Left ventricle myocardium inferior (tissue), 1 donor: ENCODE measurements at regions not wholly inside any gene's neighbourhood (a gene's known extent, or its start where the extent isn't known, plus 50 kb on each side); places are given as distances from the start of the nearest gene placed in this dataset.

Experiments
- DNase-seq: peaks from one replicate; pipeline ENCODE4 v3.0.0-alpha.2; 2020
- H3K27ac ChIP-seq: fragments of 200-600 bp; replicated peaks from 2 replicates; pipeline ENCODE4 v1.8.0; 2021
- H3K27me3 ChIP-seq: fragments of 200-600 bp; 2 replicates; pipeline ENCODE4 v1.8.0; 2021; ENCODE audit warnings: low read depth
- H3K36me3 ChIP-seq: fragments of 200-600 bp; 2 replicates; pipeline ENCODE4 v1.8.0; 2021
- H3K4me1 ChIP-seq: fragments of 200-600 bp; 2 replicates; pipeline ENCODE4 v1.8.0; 2021
- H3K4me3 ChIP-seq: fragments of 200-600 bp; 2 replicates; pipeline ENCODE4 v1.8.0; 2021; ENCODE audit warnings: mild to moderate bottlenecking, moderate library complexity
- H3K9me3 ChIP-seq: fragments of 200-600 bp; replicated peaks from 2 replicates; pipeline ENCODE4 v1.8.0; 2021
- CTCF ChIP-seq: fragments of 200-600 bp; IDR thresholded peaks from 2 replicates; pipeline ENCODE4 v1.8.0; 2021; ENCODE audit warnings: antibody characterized with exemption, mild to moderate bottlenecking, borderline replicate concordance
- intact Hi-C: fragments of 100-400 bp; cut with micrococcal nuclease; formaldehyde crosslinking; loops from one replicate; pipeline ENCODE4 v1.11.0; 2022
- donor health status: DM: no; HTN: yes; CAD: no; lungs with severe emphysema.

GRCh38 chr4:122243785-122244184 is 91.7 kb downstream of the BLTP1 start:
- H3K27me3 ChIP-seq, result no peaks in the 10 kb centered on the region
- intact Hi-C loops, result loop anchor here (2.0 kb wide), 1 partner anchor 65 kb away; no protein-coding TSS in a partner anchor
- H3K27ac ChIP-seq, result no peak overlapping the region
- peaks cover 75% of the 10 kb centered on the region for H3K36me3 ChIP-seq
- H3K9me3 ChIP-seq, result no peaks in the 10 kb centered on the region
- no peak overlapping the region for H3K4me3 ChIP-seq
- H3K4me1 ChIP-seq, result no peaks in the 10 kb centered on the region
- no peak for TF ChIP-seq CTCF
- no peak for DNase-seq

DNA sequence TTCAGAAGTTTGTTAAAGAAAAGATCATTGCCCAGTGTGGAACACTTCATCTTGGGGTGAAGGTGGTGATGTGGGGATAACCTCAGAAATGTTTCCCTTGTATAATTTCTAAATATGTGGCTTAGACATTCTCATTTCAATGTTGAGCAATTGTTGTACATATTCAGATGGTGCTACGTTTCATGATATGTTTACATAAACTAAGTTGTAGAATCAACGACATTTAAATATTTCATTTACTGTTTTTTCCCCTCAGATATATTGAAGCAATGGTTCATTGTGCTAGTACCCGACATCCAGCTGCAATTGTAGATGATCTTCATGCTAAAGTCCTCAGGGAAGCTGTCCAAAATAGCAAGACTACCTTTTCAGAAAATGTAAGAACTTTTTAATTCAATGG is 92.6 kb downstream of the BLTP1 start:
- intact Hi-C loops, result loop anchor here (2.0 kb wide), 1 partner anchor 66 kb away; no protein-coding TSS in a partner anchor
- no peak for DNase-seq
- H3K36me3 ChIP-seq, result peaks cover 70% of the 10 kb centered on the region

DNA sequence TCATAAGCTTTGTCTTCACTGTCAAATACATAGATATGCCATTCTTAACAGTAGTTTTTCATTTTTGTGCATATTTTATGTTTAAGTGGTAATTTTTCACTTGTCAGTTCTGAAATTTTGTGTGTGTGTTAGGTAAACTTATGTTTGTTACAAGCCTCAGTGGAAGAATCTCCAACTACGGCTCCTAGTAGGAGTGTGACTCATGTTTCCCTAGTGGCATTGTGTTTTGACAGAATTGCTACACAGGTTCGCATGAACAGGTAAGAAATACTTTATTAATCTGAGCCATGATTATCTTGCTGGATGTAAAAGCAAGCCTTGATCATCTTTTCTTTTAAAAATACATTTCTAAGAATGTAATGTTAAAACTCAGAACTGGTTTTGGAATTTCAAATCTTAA is 94.4 kb downstream of the BLTP1 start:
- no peaks in the 10 kb centered on the region for H3K27me3 ChIP-seq
- no peak overlapping the region for H3K27ac ChIP-seq
- no peaks in the 10 kb centered on the region for H3K9me3 ChIP-seq
- peaks cover 76% of the 10 kb centered on the region for H3K36me3 ChIP-seq
- no peaks in the 10 kb centered on the region for H3K4me1 ChIP-seq
- intact Hi-C loops, result no loop called here
- DNase-seq, result no peak
- no peak overlapping the region for H3K4me3 ChIP-seq
- no peak for TF ChIP-seq CTCF

More for the DNA sequence above, 92.6 kb downstream of the BLTP1 start:
- no peak for TF ChIP-seq CTCF
- H3K27ac ChIP-seq, result no peak overlapping the region
- H3K4me3 ChIP-seq, result no peak overlapping the region
- no peaks in the 10 kb centered on the region for H3K27me3 ChIP-seq
- H3K9me3 ChIP-seq, result no peaks in the 10 kb centered on the region
- H3K4me1 ChIP-seq, result no peaks in the 10 kb centered on the region

GRCh38 chr4:122249357-122249756 is 97.2 kb downstream of the BLTP1 start:
- no peaks in the 10 kb centered on the region for H3K4me1 ChIP-seq
- no peaks in the 10 kb centered on the region for H3K27me3 ChIP-seq
- intact Hi-C loops, result no loop called here
- no peak overlapping the region for H3K27ac ChIP-seq
- H3K36me3 ChIP-seq, result peaks cover 88% of the 10 kb centered on the region
- H3K9me3 ChIP-seq, result no peaks in the 10 kb centered on the region
- DNase-seq, result no peak
- TF ChIP-seq CTCF, result no peak
- H3K4me3 ChIP-seq, result no peak overlapping the region

GRCh38 chr4:122252584-122252983 is 100.5 kb downstream of the BLTP1 start:
- no peak for DNase-seq
- no peak for TF ChIP-seq CTCF
- H3K4me3 ChIP-seq, result no peak overlapping the region

GRCh38 chr4:122259849-122260248 is 107.7 kb downstream of the BLTP1 start:
- no peak overlapping the region for H3K4me3 ChIP-seq
- no peaks in the 10 kb centered on the region for H3K4me1 ChIP-seq
- intact Hi-C loops, result no loop called here
- DNase-seq, result no peak
- peaks cover 79% of the 10 kb centered on the region for H3K36me3 ChIP-seq
- no peaks in the 10 kb centered on the region for H3K27me3 ChIP-seq
- H3K27ac ChIP-seq, result no peak overlapping the region
- TF ChIP-seq CTCF, result no peak
- no peaks in the 10 kb centered on the region for H3K9me3 ChIP-seq

More at GRCh38 chr4:122252584-122252983, 100.5 kb downstream of the BLTP1 start:
- H3K9me3 ChIP-seq, result no peaks in the 10 kb centered on the region
- no peaks in the 10 kb centered on the region for H3K27me3 ChIP-seq
- no peaks in the 10 kb centered on the region for H3K4me1 ChIP-seq
- intact Hi-C loops, result no loop called here
- H3K27ac ChIP-seq, result no peak overlapping the region
- H3K36me3 ChIP-seq, result peaks cover 87% of the 10 kb centered on the region
